Gastroesophageal sphincter (tissue), 4 donors: ENCODE measurements at regions not wholly inside any gene's neighbourhood (a gene's known extent, or its start where the extent isn't known, plus 50 kb on each side); places are given as distances from the start of the nearest gene placed in this dataset.

Source experiments
- ATAC-seq: fragments of 150-250 bp; one replicate; pipeline ENCODE4 v1.9.1; 2016; ENCODE audit warnings: mild to moderate bottlenecking, moderate library complexity
- H3K27ac ChIP-seq, 4 donors: fragments of 200-600 bp; sonication (generic) in 3 of 4; 1 replicate in 3 of 4; 2 replicates in 1 of 4; pipeline ENCODE4 v1.5.1; 2016 to 2019
- H3K27me3 ChIP-seq: fragments of 200-600 bp; sonication (generic); one replicate; pipeline ENCODE4 v1.5.1; 2019
- H3K36me3 ChIP-seq, 2 donors: fragments of 200-600 bp; sonication (generic); one replicate each; pipeline ENCODE4 v1.5.1; 2019; ENCODE audit warnings: control low read depth in 1 of 2
- H3K4me1 ChIP-seq, 3 donors: fragments of 200-600 bp; sonication (generic); 1 replicate in 2 of 3; 2 replicates in 1 of 3; pipeline ENCODE4 v1.5.1; 2016 to 2019; ENCODE audit warnings: control low read depth in 2 of 3
- H3K4me3 ChIP-seq, 2 donors: fragments of 200-600 bp; sonication (generic); one replicate each; pipeline ENCODE4 v1.5.1; 2019; ENCODE audit warnings: mild to moderate bottlenecking in 1 of 2, moderate library complexity in 1 of 2
- H3K9me3 ChIP-seq, 3 donors: fragments of 200-600 bp; sonication (generic); one replicate each; pipeline ENCODE4 v1.5.1; 2017 to 2019; ENCODE audit warnings: control low read depth in 2 of 3
- CTCF ChIP-seq, 4 experiments: fragments of 200-600 bp in 2 of 4; fragments of 450-650 bp in 2 of 4; sonication (generic) in 1 of 4; IDR thresholded peaks; one replicate each; pipeline ENCODE4 v1.5.1; 2017 to 2019; ENCODE audit warnings: antibody characterized with exemption in 4 of 4, mild to moderate bottlenecking in 2 of 4, moderate library complexity in 2 of 4
- EP300 ChIP-seq: sonication (generic); formaldehyde crosslinking; IDR thresholded peaks from one replicate; pipeline ENCODE4 v1.6.1; 2017; ENCODE audit warnings: antibody characterized with exemption, mild to moderate bottlenecking
- POLR2A ChIP-seq, 2 donors: fragments of 450-650 bp; IDR thresholded peaks; one replicate each; pipeline ENCODE4 v1.6.1; 2017; ENCODE audit warnings: antibody characterized with exemption in 2 of 2, mild to moderate bottlenecking in 2 of 2, moderate library complexity in 1 of 2
- POLR2AphosphoS5 ChIP-seq: sonication (generic); formaldehyde crosslinking; IDR thresholded peaks from one replicate; pipeline ENCODE4 v1.6.1; 2017; ENCODE audit warnings: antibody characterized with exemption
- WGBS, 2 donors: methylation state at CpG; one replicate each; pipeline ENCODE4 v1.1.5; 2018; ENCODE audit warnings: low coverage in 1 of 2; 5-methylcytosine and 5-hydroxymethylcytosine counted together

DNA sequence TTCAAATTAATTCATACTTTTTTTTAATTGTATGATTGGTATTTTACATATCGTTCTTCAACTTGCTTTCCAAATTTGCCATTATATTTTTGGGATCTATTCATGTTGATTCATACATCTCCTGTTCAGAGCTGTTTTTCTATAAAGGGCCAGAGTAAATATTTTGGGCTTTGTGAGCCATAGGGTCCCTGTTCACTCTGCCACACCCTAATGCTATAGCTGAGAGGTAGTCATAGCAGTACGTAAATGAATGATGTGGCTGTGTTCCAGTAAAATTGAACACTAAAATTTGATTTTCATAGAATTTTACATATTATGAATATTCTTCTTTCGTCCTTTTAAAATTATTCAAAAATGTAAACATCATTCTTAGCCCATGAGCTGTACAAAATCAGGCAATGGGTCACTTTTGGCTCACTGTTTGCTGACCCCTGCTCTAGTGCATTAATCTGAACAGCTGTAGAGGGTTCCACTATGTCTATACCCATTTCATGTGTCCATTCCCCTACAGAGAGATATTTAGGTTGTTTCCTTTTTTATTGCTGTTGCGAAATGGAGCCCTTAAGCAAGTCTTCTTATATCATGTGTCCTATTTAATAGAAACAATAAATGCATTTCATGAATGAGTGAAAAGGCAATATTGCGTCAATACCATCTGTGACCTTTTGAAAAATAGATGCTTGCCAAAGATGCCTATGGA lies 136.4 kb upstream of the SALL4 start:
- Histone ChIP-seq H3K4me1 (no peaks in the 10 kb centered on the region), H3K27ac (no peak overlapping the region), H3K36me3 (no peaks in the 10 kb centered on the region), H3K9me3 (no peaks in the 10 kb centered on the region), H3K4me3 (no peak overlapping the region), H3K27me3 (peaks cover 5% of the 10 kb centered on the region)
- no peak for ATAC-seq
- 68 to 71% methylated on average over 5 of the region's 5 CpGs for WGBS, 2 donors
- TF ChIP-seq POLR2AphosphoS5: no peak
- TF ChIP-seq EP300: no peak
- no peak for TF ChIP-seq CTCF (IDR thresholded peaks at IDR 0.05)
- TF ChIP-seq POLR2A (IDR thresholded peaks at IDR 0.05): no peak

DNA sequence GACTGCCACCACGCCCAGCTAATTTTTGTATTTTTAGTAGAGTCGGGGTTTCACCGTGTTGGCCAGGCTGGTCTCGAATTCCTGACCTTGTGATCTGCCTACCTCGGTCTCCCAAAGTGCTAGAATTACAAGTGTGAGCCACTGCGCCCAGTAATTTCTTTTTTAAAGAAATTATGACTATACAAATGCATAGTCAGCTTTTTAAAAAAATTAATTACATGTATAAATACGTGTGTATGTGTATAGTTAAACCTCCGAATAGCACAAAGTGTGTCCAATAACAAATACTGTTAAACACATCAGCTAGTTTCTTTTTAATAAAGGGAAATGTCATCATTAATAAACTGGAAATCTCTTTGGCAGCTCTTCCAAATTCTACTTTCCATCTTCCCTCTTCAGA lies 135.5 kb upstream of the SALL4 start:
- Histone ChIP-seq H3K27me3 (peaks cover 5% of the 10 kb centered on the region), H3K36me3 (no peaks in the 10 kb centered on the region), H3K27ac (no peak overlapping the region), H3K4me1 (no peaks in the 10 kb centered on the region), H3K9me3 (no peaks in the 10 kb centered on the region), H3K4me3 (no peak overlapping the region)
- 71 to 79% methylated on average over 5 to 8 of the region's 8 CpGs for WGBS, 2 donors
- ATAC-seq: no peak
- TF ChIP-seq POLR2A (IDR thresholded peaks at IDR 0.05) (no peak), POLR2AphosphoS5 (no peak), EP300 (no peak)

DNA sequence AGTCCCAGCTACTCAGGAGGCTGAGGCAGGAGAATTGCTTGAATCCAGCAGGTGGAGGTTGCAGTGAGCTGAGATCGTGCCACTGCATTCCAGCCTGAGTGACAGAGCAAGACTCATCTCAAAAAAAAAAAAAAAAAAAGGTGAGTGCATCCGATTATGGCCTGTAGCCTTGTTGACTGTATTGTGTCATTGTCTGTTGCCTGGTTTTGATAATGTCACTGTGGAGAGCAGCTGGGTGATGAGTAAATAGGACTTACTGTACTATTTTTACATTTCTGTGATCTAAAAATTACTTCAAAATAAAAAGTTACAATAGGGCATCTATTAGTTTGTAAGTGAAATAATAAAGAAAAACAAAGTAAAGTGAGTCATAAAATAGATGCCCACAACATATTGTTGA lies 134.1 kb upstream of the SALL4 start:
- no peak for TF ChIP-seq POLR2A (IDR thresholded peaks at IDR 0.05)
- TF ChIP-seq CTCF (IDR thresholded peaks at IDR 0.05): no peak
- TF ChIP-seq POLR2AphosphoS5: no peak
- no peak for TF ChIP-seq EP300
- WGBS, 2 donors: 92 to 100% methylated on average over 1 of the region's 2 CpGs
- Histone ChIP-seq H3K27me3 (peaks cover 5% of the 10 kb centered on the region), H3K36me3 (no peaks in the 10 kb centered on the region), H3K27ac (no peak overlapping the region), H3K9me3 (peaks cover 0 to 1% (median 0%) of the 10 kb centered on the region in 3 donors), H3K4me3 (no peak overlapping the region), H3K4me1 (no peaks in the 10 kb centered on the region)
- no peak for ATAC-seq

DNA sequence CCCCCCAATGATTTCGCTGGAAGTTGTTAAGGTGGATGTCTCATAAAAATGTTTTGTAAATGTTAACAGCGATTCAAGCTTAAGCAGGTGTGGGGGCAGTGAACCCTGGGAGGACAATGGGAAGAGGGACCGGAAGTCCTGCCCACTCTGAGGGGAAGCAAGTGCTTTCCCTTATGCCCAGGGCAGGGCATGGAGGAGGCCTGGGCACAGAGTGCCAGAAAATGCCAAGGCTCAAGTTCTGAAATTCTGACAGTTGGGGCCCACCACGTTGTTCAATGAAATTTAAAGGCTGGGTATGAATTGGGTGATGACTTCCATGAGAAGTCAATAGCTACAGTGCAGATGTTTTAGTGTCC lies 132.7 kb upstream of the SALL4 start:
- Histone ChIP-seq H3K4me1 (no peaks in the 10 kb centered on the region), H3K9me3 (peaks cover 0 to 9% (median 0%) of the 10 kb centered on the region in 3 donors), H3K27ac (no peak overlapping the region), H3K36me3 (no peaks in the 10 kb centered on the region), H3K27me3 (peaks cover 5% of the 10 kb centered on the region), H3K4me3 (no peak overlapping the region)
- WGBS, 2 donors: 65% methylated on average over 4 of the region's 4 CpGs; no CpG with 5 or more reads in 1 of the 2 donors
- TF ChIP-seq POLR2AphosphoS5 (no peak), EP300 (no peak), CTCF (IDR thresholded peaks at IDR 0.05) (no peak), POLR2A (IDR thresholded peaks at IDR 0.05) (no peak)
- no peak for ATAC-seq

DNA sequence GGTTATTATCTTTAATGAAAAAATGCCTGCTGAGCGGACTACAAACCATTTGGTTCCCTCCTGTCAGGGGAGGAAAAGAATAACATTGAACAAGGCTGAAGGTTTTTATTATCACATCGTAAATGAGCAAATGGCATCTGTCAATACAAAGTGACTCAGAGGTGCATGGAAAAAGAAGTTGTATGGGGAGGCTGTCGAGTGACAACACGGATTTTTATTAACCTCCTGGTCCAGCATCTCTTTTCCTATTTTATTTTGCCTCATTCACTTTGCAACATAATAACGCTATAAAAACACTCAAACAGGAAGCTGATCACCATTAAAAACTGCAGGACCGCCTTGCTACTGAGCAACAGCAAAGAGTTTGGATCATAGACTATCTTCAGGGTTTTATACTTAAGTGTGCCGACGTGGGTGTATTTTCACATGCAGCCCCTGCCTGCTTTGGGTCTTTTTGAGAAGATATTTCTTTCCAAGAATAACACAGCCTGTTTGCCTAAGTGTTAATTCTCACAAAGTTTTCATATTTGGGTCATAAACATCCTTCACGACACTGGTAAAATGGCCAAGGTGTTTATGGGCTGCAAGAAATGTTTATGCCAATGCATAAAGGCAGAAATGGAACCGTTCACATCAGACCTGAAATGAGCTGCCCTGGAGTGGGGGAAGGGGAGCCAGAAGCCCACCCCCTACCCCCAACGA lies 132.1 kb upstream of the SALL4 start:
- Histone ChIP-seq H3K4me3 (no peak overlapping the region), H3K4me1 (no peaks in the 10 kb centered on the region), H3K27ac (no peak overlapping the region), H3K27me3 (peaks cover 5% of the 10 kb centered on the region), H3K36me3 (no peaks in the 10 kb centered on the region), H3K9me3 (peaks cover 0 to 9% (median 0%) of the 10 kb centered on the region in 3 donors)
- TF ChIP-seq CTCF (IDR thresholded peaks at IDR 0.05): no peak
- TF ChIP-seq EP300: no peak
- no peak for TF ChIP-seq POLR2A (IDR thresholded peaks at IDR 0.05)
- TF ChIP-seq POLR2AphosphoS5: no peak
- ATAC-seq: no peak
- 25 to 29% methylated on average over 8 to 11 of the region's 11 CpGs for WGBS, 2 donors
